Heart left ventricle (tissue), 13 donors: ENCODE measurements at regions not wholly inside any gene's neighbourhood (a gene's known extent, or its start where the extent isn't known, plus 50 kb on each side); places are given as distances from the start of the nearest gene placed in this dataset.

Experiments used
- POLR2A ChIP-seq, 2 donors: fragments of 450-650 bp; IDR thresholded peaks; one replicate each; pipeline ENCODE4 v1.6.1; 2017; ENCODE audit warnings: antibody characterized with exemption in 2 of 2, mild to moderate bottlenecking in 2 of 2, moderate library complexity in 2 of 2
- TF ChIP-seq, protein P1 (sequence below), 12 donors: fragments of 200-600 bp; sonication (generic) in 4 of 12; IDR thresholded peaks; one replicate each; pipeline versions ENCODE4 v1.5.0 to v1.8.0; 2018 to 2022; ENCODE audit warnings: antibody characterized with exemption in 12 of 12, mild to moderate bottlenecking in 5 of 12
- donor health status: ischemic (EF 13 %, LVEDD 7.1; RV severe dilation, severe dysfunction).
- donor health status: DM: no; HTN: yes; CAD: no.
- donor health status: DM: no; HTN: no; CAD: no.
- donor health status: ischemic (EF 25% LVEDD 6.9; RV normal size, moderate dysfunction).
- donor health status: ischemic (EF 25% LVEDD 5.7; RV mildly dilated, moderate dysfunction).
- donor health status: ischemic (EF 35%, LVEDD 5.7; RV mildly dilated, moderate dysfunction).
- donor health status: nonischemic (EF 11% LVEDD 7.7; RV severe dilation, severe dysfunction).
- donor health status: DM: yes; HTN: yes; CAD: no.
- donor health status: PGD.
- donor health status: ischemic (EF 29% LVEDD 5.4; RV normal size, mild dysfunction).
- donor health status: nonischemic (EF 23%, LVEDD 6.1; RV moderate dilation, normal function).

- TF ChIP-seq, protein P1, sequence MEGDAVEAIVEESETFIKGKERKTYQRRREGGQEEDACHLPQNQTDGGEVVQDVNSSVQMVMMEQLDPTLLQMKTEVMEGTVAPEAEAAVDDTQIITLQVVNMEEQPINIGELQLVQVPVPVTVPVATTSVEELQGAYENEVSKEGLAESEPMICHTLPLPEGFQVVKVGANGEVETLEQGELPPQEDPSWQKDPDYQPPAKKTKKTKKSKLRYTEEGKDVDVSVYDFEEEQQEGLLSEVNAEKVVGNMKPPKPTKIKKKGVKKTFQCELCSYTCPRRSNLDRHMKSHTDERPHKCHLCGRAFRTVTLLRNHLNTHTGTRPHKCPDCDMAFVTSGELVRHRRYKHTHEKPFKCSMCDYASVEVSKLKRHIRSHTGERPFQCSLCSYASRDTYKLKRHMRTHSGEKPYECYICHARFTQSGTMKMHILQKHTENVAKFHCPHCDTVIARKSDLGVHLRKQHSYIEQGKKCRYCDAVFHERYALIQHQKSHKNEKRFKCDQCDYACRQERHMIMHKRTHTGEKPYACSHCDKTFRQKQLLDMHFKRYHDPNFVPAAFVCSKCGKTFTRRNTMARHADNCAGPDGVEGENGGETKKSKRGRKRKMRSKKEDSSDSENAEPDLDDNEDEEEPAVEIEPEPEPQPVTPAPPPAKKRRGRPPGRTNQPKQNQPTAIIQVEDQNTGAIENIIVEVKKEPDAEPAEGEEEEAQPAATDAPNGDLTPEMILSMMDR (IDR thresholded peaks at IDR 0.05): peak; percentile 78 to 93 (median 83)
- no peak for TF ChIP-seq POLR2A (IDR thresholded peaks at IDR 0.05)
These were observed 165.9 kb upstream of the TANK start for GRCh38 chr2:160994141-160995002.
